Stimulated activated CD8-positive, alpha-beta memory T cell treated with anti-CD3 and anti-CD28 coated beads, Interleukin-2, amount 100 ng/mL, for 48 hours (primary cell): ENCODE measurements at regions not wholly inside any gene's neighbourhood (a gene's known extent, or its start where the extent isn't known, plus 50 kb on each side); places are given as distances from the start of the nearest gene placed in this dataset.
"Not testable (repeated sequence)": the region's sequence is repeated elsewhere in the genome, so short reads cannot be mapped to it uniquely, and the experiment has no call there.

Source experiments
- DNase-seq, 2 donors: peaks; one replicate each; pipeline ENCODE4 v3.0.0-alpha.2; 2020; ENCODE audit warnings: low read depth in 2 of 2

- no peak for DNase-seq
Observed at GRCh38 chr12:90611048-90611447, 343.9 kb downstream of the CCER1 start.

DNA sequence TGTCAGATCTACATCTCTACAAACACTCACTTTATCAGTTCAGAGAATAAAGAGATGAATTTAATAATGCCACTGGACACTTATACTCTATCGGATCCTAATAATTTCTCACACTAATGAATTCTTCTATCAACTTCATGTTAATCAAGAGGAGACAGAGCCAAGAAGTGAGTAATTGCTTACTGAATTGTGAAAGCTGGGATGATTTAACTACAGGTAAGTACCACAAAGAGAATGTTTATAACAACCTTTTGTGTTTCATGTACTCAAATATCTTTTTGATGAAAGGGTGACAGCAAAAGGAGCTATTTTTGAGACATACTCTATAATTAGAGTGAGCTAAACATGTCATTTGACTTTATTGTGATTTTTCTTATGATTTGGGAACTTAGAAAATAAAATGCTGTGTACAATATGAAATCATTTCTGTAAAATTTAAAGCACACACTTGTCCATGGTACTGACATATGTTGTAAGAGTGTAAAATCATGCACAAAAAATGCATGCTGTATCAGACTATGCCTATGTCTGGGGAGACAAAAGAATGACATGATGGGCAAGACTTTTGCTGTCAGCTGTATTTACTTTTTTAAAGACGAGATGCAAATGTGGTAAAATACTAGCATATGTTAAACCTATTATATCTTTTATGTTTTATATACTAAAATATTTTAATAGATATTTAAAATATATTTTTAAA lies 361.2 kb downstream of the CCER1 start:
- no peak for DNase-seq

- no peak for DNase-seq
Observed at GRCh38 chr12:90589956-90590355, 365.0 kb downstream of the CCER1 start.

DNA sequence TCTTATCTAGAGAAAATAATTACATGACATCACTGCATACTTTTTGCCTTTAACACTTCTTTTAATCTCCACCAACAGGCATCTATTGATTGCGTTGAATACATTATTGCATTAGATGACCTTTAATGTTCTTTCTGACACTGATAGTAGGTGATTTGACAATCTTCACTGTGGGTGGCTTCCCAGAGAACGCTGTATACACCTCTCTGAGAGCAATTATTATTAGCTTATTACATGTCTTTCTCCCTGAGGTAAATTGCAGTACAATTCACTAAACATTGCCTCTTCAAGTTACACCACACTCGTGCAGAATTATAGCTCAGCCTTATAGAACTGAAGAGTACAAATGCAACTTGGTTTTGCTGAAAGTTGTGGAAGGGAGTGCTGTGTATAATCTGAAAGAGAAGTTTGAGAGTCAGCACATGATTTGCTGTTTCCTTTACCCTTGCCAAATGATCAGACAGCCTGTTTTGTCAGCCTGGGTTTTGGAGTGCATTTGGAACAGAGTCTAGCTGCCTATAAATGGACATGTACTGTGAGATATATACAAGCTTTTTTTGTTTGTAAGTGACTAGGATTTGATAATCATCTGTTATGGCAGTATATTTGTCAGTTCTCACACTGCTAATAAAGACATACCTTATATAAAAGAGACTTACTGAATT lies 369.2 kb downstream of the CCER1 start:
- no peak for DNase-seq

DNA sequence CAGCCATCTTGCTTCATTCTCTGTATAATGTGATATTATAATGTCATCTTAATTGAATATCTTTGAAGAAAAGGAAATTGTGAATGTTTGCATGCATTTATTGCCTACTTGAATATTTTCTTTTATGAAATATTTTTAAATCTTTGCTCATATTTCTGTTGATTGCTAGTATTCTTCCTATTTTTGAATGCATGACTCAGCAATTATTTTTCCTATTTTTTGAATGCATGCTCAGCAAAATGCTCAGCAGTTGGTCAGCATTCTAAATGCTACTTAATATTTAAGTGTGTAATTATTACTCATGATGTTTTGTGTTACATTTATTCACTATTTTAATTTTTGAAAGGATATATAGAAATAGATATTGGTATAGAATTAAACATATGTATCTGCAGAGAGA lies 378.3 kb downstream of the CCER1 start:
- no peak for DNase-seq

DNA sequence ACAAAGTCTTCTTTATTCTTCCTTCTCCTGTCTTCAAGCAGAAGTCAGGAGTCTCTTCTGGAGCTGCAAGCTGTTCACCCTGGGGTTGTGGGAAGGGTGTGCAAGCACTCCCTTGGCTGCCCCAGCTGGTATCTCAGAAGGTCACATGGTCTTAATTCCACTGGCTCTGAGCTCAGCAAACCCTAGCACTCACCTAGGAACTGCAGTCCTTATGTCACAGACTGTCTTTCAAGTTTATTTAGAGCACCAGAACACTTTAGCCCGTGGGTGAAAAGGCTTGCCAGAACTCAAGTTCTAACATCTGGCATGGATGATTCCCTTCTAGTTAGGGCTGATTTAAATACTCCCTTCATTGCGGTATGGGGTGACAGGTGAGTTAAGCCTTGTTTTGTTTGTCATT lies 379.0 kb downstream of the CCER1 start:
- DNase-seq: no peak

GRCh38 chr12:90574676-90575075 lies 380.3 kb downstream of the CCER1 start:
- DNase-seq: no peak

DNA sequence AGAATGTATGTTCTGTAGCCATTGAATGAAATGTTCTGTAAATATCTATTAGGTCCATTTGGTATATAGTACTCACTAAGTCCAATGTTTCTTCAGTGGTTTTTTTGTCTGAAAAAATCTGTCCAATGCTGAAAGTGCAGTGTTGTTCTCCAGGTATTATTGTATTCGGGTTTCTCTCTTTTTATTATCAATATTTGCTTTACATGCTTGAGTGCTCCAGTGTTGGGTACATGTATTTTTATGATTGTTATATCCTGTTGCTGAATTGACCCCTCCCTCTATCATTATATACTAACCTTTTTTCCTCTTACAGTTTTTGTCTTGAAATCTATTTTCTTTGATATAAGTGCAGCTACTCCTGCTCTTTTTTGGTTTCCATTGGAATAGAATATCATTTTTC lies 382.2 kb downstream of the CCER1 start:
- no peak for DNase-seq

GRCh38 chr12:90569685-90570084 lies 385.3 kb downstream of the CCER1 start:
- no peak for DNase-seq

DNA sequence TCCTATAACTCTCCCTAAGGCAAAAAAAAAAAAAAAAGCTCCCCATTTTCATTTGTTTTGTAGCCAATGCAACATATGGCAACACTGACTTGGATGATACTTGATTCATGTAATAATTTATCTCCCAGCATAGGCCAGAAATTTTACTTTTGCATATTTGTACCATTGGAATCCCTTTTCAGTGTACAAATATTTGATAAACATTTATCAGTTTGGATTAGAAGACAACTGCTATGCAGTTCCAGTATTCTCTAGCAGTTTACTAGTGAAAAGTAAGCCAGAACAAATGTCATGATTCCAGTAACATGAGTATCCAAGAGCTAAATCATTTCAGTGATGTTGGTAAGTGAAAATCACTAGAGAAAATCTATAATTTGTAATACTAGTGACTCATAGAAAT lies 392.3 kb downstream of the CCER1 start:
- DNase-seq: no peak

- no peak for DNase-seq
Observed at GRCh38 chr12:90548595-90548994, 406.4 kb downstream of the CCER1 start.

DNA sequence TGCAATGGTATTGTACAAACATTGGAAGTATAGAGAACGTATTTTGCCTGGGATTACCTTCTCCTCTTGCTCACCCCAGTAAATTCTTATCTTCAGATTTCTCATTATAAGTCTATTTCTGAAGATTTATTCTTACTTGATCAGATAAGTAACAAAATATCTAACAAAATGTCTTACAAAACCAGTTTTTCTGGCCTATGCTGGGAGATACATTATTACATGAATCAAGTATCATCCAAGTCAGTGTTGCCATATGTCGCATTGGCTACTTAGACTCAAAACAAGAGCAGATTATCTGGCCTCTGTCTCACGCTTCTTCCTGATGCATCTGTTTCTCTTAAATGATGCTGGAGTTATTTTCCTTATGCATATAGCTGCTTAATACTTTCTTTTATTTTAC lies 408.5 kb downstream of the CCER1 start:
- DNase-seq: no peak

GRCh38 chr12:90543841-90544240 lies 411.1 kb downstream of the CCER1 start:
- no peak for DNase-seq

DNA sequence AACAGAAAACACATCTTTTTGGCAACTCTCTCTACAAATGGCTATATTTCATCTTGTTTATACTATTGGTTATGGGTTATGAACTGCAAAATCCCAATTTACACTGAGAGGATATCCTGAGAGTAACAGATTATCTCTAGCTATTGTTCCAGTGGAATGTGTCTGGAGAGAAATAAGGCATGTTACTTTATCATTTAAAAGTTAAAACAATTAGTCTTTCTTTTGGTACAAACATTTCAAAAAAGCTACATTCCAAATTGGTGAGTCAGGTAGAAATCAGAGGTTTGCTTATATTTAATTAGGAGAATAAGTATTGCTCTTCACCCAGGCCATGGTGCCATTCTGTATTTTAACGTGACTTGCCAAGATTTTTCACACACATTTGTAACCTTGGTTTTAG lies 411.6 kb downstream of the CCER1 start:
- no peak for DNase-seq

GRCh38 chr12:90542852-90543251 lies 412.1 kb downstream of the CCER1 start:
- not testable (repeated sequence) for DNase-seq

- DNase-seq: not testable (repeated sequence)
Observed at GRCh38 chr12:90533828-90534227, 421.1 kb downstream of the CCER1 start.

GRCh38 chr12:90520002-90520734 lies 434.8 kb downstream of the CCER1 start:
- DNase-seq: no peak

GRCh38 chr12:90519285-90519684 lies 435.7 kb downstream of the CCER1 start:
- no peak for DNase-seq

DNA sequence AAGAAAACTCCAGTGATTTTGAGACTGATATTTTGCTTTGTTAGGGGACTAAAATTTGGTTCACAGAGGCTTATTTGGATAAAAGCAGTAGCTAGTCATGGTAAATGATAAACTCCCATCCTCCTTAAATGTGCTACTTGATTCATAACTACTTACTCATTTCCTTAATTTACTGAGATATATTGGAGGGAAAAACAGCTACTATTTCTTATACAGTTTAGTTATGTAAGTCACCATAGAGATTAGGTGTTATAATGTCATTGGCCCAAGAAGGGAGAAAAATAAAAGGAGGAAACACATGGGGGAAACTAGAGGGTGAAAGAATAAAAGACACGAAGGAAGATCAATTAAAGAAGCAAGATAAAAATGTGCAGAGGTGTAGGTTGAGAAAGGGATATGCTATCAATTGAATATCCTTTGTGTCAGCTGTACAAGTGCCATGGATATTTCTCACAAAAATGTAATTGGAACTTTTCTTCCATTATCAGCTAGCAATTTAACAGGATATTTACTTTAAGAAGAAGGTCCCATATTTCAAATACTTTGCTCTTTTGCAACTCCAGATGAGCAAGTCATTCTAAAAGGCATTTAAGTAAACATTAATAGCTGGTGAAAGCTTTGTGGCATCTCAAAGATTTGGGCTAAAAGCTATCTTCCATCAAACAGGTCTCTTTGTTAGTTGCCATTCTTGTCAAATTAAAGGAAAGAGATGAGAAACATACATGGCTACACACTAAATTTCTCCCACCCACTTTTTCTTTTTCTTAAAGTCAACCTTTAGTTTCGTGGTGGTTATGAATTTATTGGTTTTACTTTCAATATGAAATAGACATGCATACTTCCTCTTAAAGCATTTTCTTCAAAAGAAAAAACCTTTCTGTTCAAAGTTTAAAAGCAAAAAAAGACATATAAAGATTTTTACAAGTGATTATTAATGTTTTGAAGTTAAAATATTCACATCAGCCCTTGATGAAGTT lies 439.5 kb downstream of the CCER1 start:
- no peak for DNase-seq

DNA sequence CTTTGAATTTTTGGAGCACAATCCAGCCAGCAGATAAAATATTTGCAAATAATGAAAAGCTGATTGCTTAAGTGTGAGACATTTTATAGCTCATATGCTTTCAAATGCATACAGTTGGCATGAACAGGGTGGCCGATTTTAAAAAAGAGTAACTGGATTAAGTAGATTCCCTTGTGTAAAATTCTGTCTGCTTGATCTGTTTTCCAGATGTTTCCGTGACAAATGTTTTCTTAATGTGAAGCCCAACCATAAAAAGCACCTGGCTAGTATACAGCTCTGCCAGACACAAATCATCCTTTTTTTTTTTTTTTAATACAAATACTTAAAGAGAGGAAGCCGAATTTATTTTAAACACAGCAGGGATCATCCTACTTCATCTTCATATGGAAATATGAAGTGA lies 440.7 kb downstream of the CCER1 start:
- DNase-seq: no peak

- no peak for DNase-seq
Observed at GRCh38 chr12:90512518-90512917, 442.5 kb downstream of the CCER1 start.

- no peak for DNase-seq
Observed at GRCh38 chr12:90510948-90511347, 444.0 kb downstream of the CCER1 start.
